NCI-H2227 (cell line): ENCODE measurements at regions not wholly inside any gene's neighbourhood (a gene's known extent, or its start where the extent isn't known, plus 50 kb on each side); places are given as distances from the start of the nearest gene placed in this dataset.

Source experiments
- DNase-seq: peaks from one replicate; lab custom pipeline; 2025; ENCODE audit not compliant: unreplicated experiment; lab: John Stamatoyannopoulos, UW

GRCh38 chr12:127339065-127339464, 927.9 kb upstream of the TMEM132C start:
- DNase-seq: no peak

DNA sequence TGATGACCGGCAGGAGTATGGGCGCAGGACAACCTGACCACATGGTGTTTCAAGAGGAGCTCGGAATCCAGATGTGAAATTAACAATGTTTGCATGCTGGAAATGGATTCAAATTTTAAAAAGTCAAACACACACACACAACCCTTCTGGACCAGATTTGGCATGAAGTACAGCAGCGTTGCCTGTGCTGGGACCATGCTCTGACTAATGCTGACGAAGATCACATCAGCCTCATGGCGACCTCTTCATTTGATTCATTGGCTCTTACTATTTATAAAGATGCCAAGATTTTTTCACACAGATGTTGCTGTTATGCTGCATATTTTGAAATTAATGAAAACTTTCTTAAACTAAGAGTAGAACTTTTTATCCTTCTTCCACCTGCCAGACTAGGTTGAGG, 926.6 kb upstream of the TMEM132C start:
- no peak for DNase-seq

DNA sequence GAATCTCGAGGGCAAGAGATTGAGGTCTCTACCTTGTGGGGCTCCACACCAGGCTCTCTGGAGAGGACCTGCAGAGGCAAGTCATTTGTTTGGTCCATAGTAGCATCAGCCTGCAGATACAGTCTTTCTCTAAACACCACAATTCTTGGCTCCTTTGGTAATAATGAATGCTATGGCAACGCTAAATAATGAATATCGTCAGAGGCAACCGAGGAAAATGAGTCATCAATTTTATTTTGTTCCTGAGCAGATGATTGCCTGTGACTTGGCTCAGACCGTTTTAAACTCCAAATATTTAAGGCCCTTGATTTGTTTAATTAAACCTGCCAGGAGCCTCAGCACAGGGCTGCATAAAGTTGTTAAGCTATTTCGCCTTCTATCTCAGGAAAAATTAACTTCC, 924.1 kb upstream of the TMEM132C start:
- DNase-seq: no peak

DNA sequence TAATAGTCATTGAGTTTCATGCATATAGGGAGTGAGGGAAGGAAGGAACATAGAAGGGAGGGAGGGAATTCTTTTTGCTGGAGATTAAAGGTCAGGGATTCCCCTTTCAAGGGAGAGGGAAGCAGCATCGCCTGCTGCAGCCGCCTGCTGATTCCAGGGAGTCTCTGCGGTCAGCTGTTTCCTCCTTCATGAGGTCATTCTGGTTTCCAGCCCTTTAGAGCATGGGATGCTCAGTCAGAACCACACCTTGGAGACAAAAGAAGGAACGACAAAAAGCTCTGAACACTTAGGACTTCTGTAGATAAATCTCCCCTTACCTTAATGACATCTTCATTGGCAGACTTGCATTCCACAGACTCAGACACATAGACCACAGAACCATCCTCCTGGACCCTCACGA, 923.0 kb upstream of the TMEM132C start:
- DNase-seq: no peak

DNA sequence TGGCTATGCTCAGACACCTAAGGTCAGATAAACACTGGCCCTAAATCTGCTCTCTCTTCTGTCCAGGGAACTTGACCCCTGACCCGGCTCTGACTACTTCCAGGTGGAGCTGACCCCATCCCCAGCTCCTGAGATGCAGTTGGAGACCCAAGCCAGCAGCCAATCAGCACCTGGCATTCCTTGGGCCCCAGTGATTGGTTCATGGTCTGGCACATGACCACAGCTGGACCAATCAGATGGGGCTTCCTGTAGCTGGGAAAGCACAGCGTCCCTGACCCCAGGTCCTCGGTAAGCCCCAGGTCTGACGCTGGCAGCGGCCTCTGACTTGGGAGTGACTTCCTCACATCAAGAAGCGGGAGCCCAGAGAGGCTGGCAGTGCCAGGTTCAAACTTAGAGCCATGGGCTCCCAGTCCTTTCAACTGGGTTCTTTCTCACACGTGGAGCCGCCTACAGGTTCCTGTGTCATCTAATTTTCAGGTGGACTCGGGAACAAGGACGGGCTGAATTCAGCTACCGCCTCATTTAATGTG, 915.4 kb upstream of the TMEM132C start:
- DNase-seq: no peak

DNA sequence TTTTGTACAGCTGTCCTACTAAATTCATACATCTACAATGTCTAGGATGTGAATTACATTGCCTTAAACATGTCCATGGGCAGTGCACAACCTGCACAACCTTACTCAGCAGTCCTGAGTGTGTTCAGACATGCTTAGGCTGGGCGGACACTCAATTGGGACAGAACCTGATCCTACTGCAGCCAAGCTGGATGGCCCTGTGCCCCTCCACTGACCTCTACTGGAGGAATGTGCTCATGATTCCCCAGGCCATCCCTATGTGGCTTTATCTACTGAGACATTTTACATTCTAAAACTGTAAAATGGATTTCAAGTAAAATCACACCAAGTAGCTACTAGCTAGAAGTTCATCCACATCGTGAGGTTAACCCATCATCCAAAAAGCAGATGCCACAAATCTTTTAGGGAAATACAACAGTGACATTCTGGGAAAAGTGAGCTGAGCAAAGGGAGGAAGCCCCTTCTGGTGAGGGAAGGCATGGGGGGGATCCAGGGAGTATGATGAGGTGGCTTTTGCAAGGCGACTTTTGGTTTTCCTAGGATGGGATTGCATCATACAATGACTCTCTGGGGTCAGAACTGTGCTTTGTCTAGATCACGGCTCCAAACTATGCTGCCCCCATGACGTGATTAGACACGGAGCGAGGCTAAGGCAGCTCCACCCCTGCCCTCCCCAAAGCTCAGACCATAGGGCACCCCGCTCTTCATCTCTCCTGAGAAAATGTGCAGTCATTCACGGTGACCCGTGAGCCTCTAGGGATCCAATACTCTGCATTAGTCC, 911.7 kb upstream of the TMEM132C start:
- DNase-seq: no peak

- no peak for DNase-seq
Measured at GRCh38 chr12:127358888-127359287, 908.1 kb upstream of the TMEM132C start.

DNA sequence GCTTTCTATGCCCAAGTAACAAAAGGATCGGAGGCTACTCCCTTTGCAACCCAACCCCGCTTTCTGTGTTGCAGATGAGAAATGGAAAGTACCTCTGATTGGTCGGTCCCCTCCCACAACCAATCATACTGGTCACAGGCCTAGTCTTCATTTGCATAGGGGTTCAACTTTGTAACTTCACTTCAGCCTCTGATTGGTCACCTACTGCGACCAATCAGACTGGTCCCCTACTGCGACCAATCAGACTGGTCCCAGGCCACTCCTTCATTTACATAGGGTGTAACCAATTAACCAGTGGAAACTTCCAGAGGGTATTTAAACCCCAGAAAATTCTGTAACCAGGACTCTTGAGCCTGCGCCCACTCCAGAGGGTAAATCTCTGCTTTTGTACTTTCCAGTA, 906.4 kb upstream of the TMEM132C start:
- DNase-seq: no peak

GRCh38 chr12:127362121-127362520, 904.8 kb upstream of the TMEM132C start:
- no peak for DNase-seq

DNA sequence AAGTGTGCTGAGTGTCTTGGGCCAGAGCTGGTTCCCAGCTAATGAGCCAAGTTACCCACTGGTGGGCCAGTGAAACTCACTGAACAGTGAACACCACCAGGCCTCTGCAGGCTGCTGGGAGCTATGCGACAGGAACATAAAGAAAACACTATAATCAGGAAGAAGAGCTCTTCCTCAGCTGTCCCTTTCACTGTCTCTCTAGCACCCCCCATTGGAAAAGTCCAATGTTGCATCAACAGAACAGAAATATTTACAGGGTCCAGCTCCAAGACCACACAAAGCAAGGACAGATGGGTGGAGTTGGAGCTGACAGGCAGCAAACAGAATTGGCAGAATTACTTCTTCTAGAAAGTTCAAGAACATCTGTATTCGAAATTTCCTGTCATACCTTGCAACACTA, 903.6 kb upstream of the TMEM132C start:
- no peak for DNase-seq

DNA sequence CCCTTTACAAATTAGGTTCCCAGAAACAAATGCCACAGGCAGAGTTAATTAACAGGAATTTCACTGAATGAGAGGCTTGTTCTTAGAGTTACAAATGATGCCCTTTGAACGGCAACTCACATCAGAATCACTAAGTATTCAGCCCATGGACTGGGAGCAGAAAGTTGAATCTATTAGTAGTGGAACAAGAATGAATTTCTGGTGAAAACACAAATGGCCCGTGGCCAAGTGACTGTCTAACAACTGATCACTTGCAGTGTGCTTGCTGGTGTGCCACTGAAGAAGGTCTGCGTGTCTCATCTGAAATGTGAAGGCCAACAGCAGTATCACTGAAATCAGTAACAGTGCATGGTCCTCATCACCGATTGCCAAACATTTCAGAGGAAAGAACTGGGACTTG, 893.4 kb upstream of the TMEM132C start:
- no peak for DNase-seq

DNA sequence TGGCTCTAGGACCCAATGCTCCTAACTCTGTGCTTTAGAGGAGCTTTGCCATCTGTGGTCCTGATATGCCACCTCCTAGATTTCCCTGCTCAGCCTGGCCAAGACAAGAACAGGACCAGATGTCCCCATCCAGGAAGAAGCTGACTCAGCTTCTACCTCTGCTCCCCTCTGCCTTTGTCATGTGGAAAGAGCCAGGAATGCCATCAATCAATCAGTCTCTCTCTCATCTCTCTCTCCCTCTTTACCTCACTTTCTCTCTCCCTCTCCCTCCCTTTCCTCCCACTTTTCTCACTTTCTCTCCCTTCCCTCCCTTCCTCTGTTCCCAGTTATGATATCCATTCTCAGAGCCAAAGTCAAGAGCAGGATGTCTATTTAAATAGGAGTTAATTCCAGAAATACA, 892.5 kb upstream of the TMEM132C start:
- no peak for DNase-seq

- DNase-seq: peak; percentile 64
Measured at GRCh38 chr12:127381043-127381668, 885.8 kb upstream of the TMEM132C start.

- DNase-seq: no peak
Measured at GRCh38 chr12:127381681-127382080, 885.3 kb upstream of the TMEM132C start.

GRCh38 chr12:127383281-127383680, 883.7 kb upstream of the TMEM132C start:
- DNase-seq: no peak

DNA sequence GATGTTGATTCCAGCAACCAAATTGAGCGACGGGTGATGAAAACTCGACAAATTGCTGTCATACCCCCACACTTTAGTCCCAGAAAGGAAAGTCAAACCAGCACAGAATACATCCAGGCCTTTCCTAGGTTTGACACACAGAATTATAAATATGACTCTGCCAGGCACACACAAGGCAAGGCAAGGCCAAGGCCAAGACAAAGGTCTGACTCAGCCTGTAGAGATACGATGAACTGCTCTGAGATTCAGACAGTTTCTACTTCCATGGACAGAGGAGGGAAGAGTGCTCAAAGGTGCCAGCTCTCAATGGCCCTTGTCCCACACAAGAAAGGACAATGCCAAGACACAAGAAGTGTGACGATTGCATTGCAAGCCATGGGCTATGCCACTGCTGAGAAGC, 880.2 kb upstream of the TMEM132C start:
- no peak for DNase-seq

DNA sequence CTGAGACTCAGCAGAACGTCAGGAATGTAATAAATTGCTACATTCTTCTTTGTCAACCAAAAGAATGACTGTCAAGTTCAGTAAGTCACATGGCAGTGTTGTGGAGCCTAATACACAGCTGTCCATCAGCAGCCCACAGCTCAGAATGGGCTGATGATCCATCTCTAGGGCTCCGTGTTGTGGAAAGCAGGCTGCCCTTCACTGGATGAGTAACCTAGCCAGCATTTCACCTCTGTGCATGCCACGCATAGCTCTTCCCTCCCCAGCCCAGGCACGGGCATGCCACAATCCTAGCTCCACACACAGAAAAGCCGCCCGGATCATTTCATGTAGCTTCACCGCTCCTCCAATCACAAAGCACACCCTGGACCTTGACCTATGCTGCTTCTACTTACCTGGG, 878.0 kb upstream of the TMEM132C start:
- DNase-seq: no peak

- DNase-seq: no peak
Measured at GRCh38 chr12:127389923-127390322, 877.0 kb upstream of the TMEM132C start.

DNA sequence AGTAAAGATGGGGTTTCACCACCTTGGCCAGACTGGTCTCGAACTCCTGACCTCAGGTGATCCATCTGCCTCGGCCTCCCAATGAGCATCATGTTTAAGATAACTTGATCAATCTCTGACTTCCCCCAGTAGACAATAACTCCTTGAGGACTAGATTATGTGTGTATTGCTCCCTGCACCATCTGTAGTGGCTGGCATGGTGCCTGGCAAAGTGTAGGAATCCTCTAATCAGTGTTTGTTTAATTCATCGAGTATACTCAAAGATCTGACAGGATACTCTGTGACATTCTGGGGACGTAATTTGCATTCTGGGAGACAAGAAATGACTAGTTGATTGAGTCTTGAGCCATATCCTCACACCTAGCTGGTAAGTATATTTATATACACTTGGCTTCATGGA, 873.5 kb upstream of the TMEM132C start:
- no peak for DNase-seq

DNA sequence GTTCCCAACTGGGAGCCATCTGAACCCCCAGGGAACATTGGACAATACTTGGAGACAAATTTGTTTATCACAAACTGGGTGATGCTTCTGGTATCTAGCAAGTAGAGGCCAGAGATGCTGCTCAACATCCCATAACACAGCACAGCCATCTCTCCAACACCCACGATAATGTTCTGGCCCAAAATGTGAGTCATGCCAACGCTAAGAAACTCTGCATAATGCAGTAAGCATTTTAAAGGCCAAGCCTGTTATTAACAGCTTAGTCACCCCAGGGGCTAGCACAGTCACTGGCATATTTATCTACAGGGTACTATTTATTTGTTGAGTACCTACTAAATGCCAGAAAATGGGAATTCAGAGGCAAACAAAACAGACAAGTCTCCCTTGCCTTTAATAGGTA, 873.1 kb upstream of the TMEM132C start:
- DNase-seq: no peak

DNA sequence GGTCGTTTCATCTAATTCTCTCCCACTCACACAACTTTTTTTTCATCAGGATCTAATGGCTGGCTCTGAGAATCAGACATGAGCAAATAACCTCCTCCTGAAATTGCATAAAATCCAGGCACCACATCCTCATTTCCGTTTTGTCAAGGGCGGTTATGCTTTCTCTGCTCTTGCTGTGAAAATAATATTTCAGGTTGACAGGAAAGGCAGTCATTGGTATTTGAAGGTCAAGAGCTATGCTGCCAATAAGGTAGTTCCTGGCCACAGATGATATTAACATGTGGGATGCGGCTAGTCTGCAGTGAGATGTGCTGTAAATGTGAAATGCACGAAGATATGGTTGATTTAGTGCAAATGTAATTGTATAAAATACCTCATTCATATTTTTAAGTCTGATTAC, 870.2 kb upstream of the TMEM132C start:
- no peak for DNase-seq

- no peak for DNase-seq
Measured at GRCh38 chr12:127398016-127398710, 868.8 kb upstream of the TMEM132C start.
